ENCODE measurements at regions not wholly inside any gene's neighbourhood (a gene's known extent, or its start where the extent isn't known, plus 50 kb on each side); places are given as distances from the start of the nearest gene placed in this dataset.

DNA sequence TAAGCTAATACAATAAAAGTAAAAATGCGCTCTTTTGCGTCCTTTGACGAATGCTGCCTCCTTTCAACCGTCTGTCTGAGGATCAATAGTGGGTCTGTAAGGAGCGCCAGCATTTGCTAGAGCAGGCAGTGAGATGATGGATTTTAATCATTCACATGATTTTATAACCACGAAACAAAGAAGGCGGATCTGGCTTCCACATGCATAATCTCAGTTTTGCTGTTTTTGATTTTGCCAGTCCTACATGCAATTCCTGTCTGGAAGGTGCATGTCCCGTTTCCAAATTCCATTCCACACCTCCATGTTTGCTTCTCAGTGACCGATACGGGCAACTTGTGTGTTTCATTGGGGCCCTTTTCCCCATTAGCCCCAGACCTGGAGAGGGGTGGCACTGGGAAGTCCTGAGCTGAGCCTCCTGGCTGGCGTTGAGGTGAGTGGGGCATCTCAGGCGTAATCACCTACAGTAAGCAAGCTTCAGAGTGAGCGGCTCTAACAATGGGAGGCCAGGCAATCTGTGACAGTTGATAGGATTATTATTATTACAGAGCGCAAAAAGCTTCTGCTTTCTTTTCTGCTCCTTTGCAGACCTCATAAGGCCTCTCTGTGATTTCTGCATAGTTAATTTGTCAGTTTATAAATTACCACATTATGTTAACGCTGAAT lies 405.4 kb downstream of the ZSWIM6 start:
- Histone ChIP-seq H3K4me3 (ENCODE audit: extremely low read depth, insufficient read depth, low read length, poor library complexity, severe bottlenecking) (no peak overlapping the region), H3K4me1 (ENCODE audit: control insufficient read depth, insufficient read depth, low read length, poor library complexity, severe bottlenecking) (peaks cover 3% of the 10 kb centered on the region), H3K36me3 (ENCODE audit: control insufficient read depth, insufficient read depth, low read length) (no peaks in the 10 kb centered on the region), H3K9me3 (ENCODE audit: control insufficient read depth, low read length) (no peaks in the 10 kb centered on the region), H3K27ac (ENCODE audit: low read depth, low read length, severe bottlenecking) (no peak overlapping the region)
- WGBS, 2 experiments (ENCODE audit: insufficient coverage in 2 of 2), result 94 to 99% methylated on average over 9 to 12 of the region's 15 CpGs

DNA sequence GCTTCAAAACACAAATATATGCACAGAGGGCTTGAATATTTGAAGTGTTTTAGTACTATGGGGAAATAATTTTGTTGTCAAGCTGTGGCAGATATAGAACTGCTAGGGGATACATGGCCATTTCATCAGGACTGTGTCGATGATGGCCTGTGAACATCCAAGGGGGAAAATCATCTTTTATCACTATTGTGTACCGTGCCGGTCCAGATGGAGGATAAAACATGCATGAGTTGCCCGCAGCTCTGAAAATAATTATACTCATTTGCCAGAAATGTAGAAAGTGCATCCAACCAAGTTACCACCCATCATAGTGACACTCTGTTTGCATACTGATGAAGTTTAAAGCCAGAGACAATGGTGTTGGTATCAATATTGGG lies 405.9 kb downstream of the ZSWIM6 start:
- Histone ChIP-seq H3K27ac (ENCODE audit: low read depth, low read length, severe bottlenecking) (no peak overlapping the region), H3K4me3 (ENCODE audit: extremely low read depth, insufficient read depth, low read length, poor library complexity, severe bottlenecking) (no peak overlapping the region), H3K4me1 (ENCODE audit: control insufficient read depth, insufficient read depth, low read length, poor library complexity, severe bottlenecking) (peaks cover 3% of the 10 kb centered on the region), H3K9me3 (ENCODE audit: control insufficient read depth, low read length) (no peaks in the 10 kb centered on the region), H3K36me3 (ENCODE audit: control insufficient read depth, insufficient read depth, low read length) (no peaks in the 10 kb centered on the region)
- 100% methylated on average over 1 of the region's 4 CpGs for WGBS, 2 experiments (ENCODE audit: insufficient coverage in 2 of 2)

DNA sequence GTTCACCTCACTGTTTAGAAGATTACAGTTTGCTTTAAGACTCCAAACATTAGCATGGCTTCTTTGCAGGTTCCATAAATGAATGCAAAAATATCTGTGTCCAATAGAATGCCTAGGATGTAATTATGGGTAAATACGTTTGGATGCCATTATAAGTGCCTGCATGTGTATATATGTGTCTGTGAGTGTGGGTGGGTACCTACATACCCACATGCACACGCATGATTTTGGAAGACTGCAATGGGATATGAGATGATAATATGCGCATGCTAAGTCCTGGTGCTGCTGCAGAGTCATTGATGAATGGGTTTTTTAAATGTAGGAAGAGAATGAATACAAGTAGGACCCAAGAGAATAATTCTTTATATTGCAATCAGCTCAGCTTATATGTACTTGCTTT lies 406.4 kb downstream of the ZSWIM6 start:
- Histone ChIP-seq H3K4me1 (ENCODE audit: control insufficient read depth, insufficient read depth, low read length, poor library complexity, severe bottlenecking) (peaks cover 3% of the 10 kb centered on the region), H3K4me3 (ENCODE audit: extremely low read depth, insufficient read depth, low read length, poor library complexity, severe bottlenecking) (no peak overlapping the region), H3K9me3 (ENCODE audit: control insufficient read depth, low read length) (no peaks in the 10 kb centered on the region), H3K36me3 (ENCODE audit: control insufficient read depth, insufficient read depth, low read length) (no peaks in the 10 kb centered on the region), H3K27ac (ENCODE audit: low read depth, low read length, severe bottlenecking) (no peak overlapping the region)
- 87 to 92% methylated on average over 2 to 3 of the region's 3 CpGs for WGBS, 2 experiments (ENCODE audit: insufficient coverage in 2 of 2)

DNA sequence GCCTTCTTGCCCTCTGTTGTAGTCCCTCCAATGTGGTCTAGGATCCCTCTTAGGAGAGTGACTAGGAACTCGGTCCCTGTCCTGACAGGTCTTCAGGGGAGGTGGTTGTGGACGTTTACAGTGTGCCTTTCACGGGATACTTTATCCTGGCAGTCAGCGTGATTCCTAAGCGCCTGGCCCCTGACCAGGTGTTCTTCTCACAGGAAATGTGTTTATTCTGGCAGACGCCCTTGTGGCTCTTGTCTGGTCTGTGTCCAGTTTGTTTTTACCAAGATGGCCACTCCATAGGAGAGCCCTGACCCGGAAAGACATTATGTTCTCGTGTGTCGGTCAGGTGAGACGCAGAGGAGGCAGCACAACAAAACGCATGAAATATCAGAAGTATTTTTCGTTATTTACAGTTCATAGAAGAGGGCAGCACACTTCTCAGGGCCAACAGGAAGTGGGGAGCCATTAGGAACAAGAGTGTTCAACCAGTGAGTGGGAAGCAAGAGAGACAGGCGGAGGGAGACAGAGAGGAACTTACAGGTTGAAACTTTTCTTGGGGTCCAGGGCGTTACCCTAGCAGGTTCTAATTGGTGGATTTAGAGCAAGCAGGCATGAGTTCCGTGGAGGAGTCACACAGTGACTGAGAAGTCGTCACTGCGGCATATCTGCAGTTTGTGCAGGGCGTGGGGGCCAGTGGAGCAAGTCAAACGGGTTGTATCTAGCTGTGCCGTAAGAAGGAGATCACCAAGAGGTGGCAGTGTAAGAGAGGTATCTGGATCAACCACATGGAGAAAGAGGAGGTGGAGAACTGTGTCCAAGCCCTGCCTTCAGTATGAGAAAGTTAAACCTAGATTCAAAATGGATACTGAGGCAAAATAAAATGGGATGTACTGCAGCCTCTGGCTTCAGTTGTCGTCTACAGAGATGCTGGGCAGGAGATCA lies 412.9 kb downstream of the ZSWIM6 start:
- 88 to 91% methylated on average over 19 to 21 of the region's 21 CpGs for WGBS, 2 experiments (ENCODE audit: insufficient coverage in 2 of 2)
- H3K4me1 ChIP-seq (ENCODE audit: control insufficient read depth, insufficient read depth, low read length, poor library complexity, severe bottlenecking), result no peaks in the 10 kb centered on the region
- H3K36me3 ChIP-seq (ENCODE audit: control insufficient read depth, insufficient read depth, low read length), result no peaks in the 10 kb centered on the region
- no peak overlapping the region for H3K4me3 ChIP-seq (ENCODE audit: extremely low read depth, insufficient read depth, low read length, poor library complexity, severe bottlenecking)
- H3K9me3 ChIP-seq (ENCODE audit: control insufficient read depth, low read length), result no peaks in the 10 kb centered on the region
- H3K27ac ChIP-seq (ENCODE audit: low read depth, low read length, severe bottlenecking), result no peak overlapping the region

DNA sequence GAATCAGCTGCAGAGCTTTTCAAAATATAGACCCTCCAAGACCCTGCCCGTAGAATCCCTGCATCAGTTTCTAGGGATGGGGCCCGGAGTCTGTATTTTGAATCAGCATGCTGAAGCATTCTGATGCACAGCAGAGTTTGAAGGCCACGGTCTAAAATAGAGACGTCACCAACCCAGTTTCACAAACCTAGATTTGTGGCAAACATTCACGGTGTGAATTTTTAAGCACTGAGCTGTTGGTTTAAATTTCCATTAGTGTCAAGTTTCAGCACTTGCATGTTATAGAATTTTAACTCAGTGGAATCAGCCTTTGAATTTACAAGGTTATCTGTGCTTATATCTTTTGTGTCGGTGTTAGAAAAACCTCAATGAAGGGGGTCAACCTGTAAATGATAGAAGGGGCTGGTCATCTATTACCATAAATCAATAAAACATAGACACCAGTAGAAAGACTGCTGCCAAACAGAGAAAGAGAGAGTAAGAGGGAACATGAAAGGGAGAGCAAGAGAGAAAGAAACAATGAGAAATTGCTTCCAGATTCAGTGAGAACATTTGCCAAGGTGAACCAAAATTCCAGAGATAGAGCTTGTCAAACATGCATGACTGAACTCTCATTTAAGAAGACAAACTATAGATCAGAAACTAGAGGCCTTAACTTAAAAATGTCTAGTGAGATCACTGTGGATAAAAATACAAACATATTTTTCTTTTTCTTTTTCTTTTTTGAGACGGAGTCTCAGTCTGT lies 414.9 kb downstream of the ZSWIM6 start:
- no peaks in the 10 kb centered on the region for H3K36me3 ChIP-seq (ENCODE audit: control insufficient read depth, insufficient read depth, low read length)
- no peak overlapping the region for H3K27ac ChIP-seq (ENCODE audit: low read depth, low read length, severe bottlenecking)
- no peak overlapping the region for H3K4me3 ChIP-seq (ENCODE audit: extremely low read depth, insufficient read depth, low read length, poor library complexity, severe bottlenecking)
- WGBS, 2 experiments (ENCODE audit: insufficient coverage in 2 of 2), result 91 to 95% methylated on average over 4 to 5 of the region's 7 CpGs
- no peaks in the 10 kb centered on the region for H3K4me1 ChIP-seq (ENCODE audit: control insufficient read depth, insufficient read depth, low read length, poor library complexity, severe bottlenecking)
- H3K9me3 ChIP-seq (ENCODE audit: control insufficient read depth, low read length), result no peaks in the 10 kb centered on the region

DNA sequence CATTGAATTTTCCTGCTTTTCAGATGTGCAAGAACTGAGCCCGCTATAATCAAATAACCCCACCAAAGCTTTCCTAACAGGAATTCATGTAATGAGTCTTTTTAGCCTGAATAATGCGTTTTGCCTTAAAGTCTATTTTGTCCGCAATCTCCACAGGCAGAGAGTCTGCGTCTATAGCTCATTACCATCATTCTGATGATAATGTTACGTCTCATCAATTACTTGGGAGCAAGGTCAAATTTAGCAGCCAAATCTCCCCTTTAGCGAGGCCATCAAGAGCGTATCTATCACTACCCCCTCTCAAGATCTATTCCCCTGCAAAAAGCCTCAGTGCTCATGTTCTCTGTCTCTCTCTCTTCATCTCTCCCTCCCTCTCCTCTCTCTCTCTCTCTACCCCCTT lies 416.1 kb downstream of the ZSWIM6 start:
- 96 to 97% methylated on average over 7 of the region's 7 CpGs for WGBS, 2 experiments (ENCODE audit: insufficient coverage in 2 of 2)

DNA sequence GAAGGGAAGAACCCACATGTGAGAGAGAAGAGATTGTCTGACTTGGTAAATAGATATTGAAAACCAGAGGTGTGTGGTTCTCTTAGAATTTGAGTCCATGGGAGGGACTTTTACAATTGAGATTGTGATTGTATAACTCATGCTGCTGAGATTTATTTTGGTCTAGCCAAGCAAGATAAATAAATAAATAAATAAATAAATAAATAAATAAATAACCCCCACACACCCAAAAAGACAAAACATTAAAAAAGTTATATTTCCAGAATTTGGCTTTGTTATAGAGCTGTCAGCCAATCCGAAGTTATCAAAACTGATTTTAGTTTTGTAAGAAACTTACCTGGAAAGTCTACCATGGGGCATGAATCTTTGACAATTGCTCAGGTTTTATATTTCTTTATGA lies 416.6 kb downstream of the ZSWIM6 start:
- no peaks in the 10 kb centered on the region for H3K36me3 ChIP-seq (ENCODE audit: control insufficient read depth, insufficient read depth, low read length)
- H3K4me1 ChIP-seq (ENCODE audit: control insufficient read depth, insufficient read depth, low read length, poor library complexity, severe bottlenecking), result no peaks in the 10 kb centered on the region
- H3K4me3 ChIP-seq (ENCODE audit: extremely low read depth, insufficient read depth, low read length, poor library complexity, severe bottlenecking), result no peak overlapping the region
- no CpG with 5 or more reads among the region's 1 CpG for WGBS, 2 experiments (ENCODE audit: insufficient coverage in 2 of 2)
- H3K9me3 ChIP-seq (ENCODE audit: control insufficient read depth, low read length), result no peaks in the 10 kb centered on the region
- H3K27ac ChIP-seq (ENCODE audit: low read depth, low read length, severe bottlenecking), result no peak overlapping the region

More for the DNA sequence above, 416.1 kb downstream of the ZSWIM6 start:
- Histone ChIP-seq H3K4me3 (ENCODE audit: extremely low read depth, insufficient read depth, low read length, poor library complexity, severe bottlenecking) (no peak overlapping the region), H3K9me3 (ENCODE audit: control insufficient read depth, low read length) (no peaks in the 10 kb centered on the region), H3K27ac (ENCODE audit: low read depth, low read length, severe bottlenecking) (no peak overlapping the region), H3K36me3 (ENCODE audit: control insufficient read depth, insufficient read depth, low read length) (no peaks in the 10 kb centered on the region), H3K4me1 (ENCODE audit: control insufficient read depth, insufficient read depth, low read length, poor library complexity, severe bottlenecking) (no peaks in the 10 kb centered on the region)

DNA sequence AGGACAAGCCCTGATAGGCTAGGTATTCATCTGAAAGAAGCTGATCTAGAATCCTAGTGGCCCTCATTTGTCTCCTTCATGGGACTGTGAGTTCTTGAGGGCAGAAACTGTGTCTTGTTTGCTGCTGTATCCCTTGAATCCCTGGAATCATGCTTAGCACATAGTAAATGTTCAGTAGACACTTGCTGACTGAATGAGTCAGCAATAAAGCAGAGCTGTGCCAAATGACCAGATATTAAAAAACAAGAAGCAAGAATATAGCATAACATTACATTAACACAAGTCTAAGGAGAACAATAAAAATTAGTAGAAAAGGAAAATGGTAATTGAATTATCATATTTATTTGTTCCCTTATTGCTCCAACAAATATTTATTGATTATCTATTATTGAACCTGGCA lies 420.5 kb downstream of the ZSWIM6 start:
- no peaks in the 10 kb centered on the region for H3K4me1 ChIP-seq (ENCODE audit: control insufficient read depth, insufficient read depth, low read length, poor library complexity, severe bottlenecking)
- no peak overlapping the region for H3K4me3 ChIP-seq (ENCODE audit: extremely low read depth, insufficient read depth, low read length, poor library complexity, severe bottlenecking)
- no peaks in the 10 kb centered on the region for H3K36me3 ChIP-seq (ENCODE audit: control insufficient read depth, insufficient read depth, low read length)
- H3K9me3 ChIP-seq (ENCODE audit: control insufficient read depth, low read length), result no peaks in the 10 kb centered on the region
- no peak overlapping the region for H3K27ac ChIP-seq (ENCODE audit: low read depth, low read length, severe bottlenecking)

DNA sequence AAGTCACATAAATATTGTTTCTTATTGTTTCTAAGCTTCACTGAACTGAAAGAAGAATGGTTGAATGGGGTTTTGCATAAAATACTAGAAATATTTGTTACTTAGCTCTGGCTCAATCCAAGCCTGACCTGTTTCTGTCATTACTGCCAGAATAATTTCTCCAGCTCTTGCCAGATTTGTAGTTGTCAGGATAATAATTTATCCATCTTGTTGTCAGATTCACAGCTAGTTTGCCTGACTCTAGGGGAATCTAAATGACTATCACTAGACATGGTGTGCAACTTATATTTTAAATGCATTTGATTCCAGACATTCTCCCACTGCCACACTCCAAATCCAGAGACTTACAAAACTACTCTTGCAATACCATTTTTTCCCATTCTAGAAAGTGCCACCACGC lies 422.7 kb downstream of the ZSWIM6 start:
- no peak overlapping the region for H3K27ac ChIP-seq (ENCODE audit: low read depth, low read length, severe bottlenecking)
- 80 to 82% methylated on average over 1 of the region's 1 CpG for WGBS, 2 experiments (ENCODE audit: insufficient coverage in 2 of 2)

DNA sequence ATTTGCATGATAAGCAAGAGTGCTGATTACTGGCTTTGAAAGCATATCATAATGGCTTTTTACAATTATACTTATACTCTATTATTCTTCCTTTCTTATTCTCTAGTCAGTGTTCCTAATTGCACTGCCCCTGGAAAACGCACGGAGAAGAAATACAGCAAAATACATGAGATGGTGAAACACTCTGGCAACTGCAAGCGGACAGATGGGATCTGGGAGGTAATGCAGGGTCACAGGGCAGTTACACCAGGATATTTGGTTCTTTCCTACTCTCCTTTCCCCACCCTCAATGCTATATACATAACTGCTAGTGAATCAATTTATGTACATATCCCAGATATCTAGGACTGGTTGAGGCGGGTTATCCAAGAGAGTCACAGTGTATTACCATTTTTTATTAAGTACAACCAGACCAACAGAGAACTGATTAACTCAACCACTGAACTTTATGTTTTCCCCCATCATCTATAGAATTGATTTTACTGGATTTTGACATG lies 423.7 kb downstream of the ZSWIM6 start:
- H3K27ac ChIP-seq (ENCODE audit: low read depth, low read length, severe bottlenecking), result no peak overlapping the region
- no peaks in the 10 kb centered on the region for H3K9me3 ChIP-seq (ENCODE audit: control insufficient read depth, low read length)
- 94% methylated on average over 3 of the region's 4 CpGs; no CpG with 5 or more reads in 1 of the 2 experiments for WGBS, 2 experiments (ENCODE audit: insufficient coverage in 2 of 2)
- no peaks in the 10 kb centered on the region for H3K36me3 ChIP-seq (ENCODE audit: control insufficient read depth, insufficient read depth, low read length)
- no peak overlapping the region for H3K4me3 ChIP-seq (ENCODE audit: extremely low read depth, insufficient read depth, low read length, poor library complexity, severe bottlenecking)
- H3K4me1 ChIP-seq (ENCODE audit: control insufficient read depth, insufficient read depth, low read length, poor library complexity, severe bottlenecking), result no peaks in the 10 kb centered on the region

More for the DNA sequence above, 422.7 kb downstream of the ZSWIM6 start:
- Histone ChIP-seq H3K4me1 (ENCODE audit: control insufficient read depth, insufficient read depth, low read length, poor library complexity, severe bottlenecking) (no peaks in the 10 kb centered on the region), H3K4me3 (ENCODE audit: extremely low read depth, insufficient read depth, low read length, poor library complexity, severe bottlenecking) (no peak overlapping the region), H3K36me3 (ENCODE audit: control insufficient read depth, insufficient read depth, low read length) (no peaks in the 10 kb centered on the region), H3K9me3 (ENCODE audit: control insufficient read depth, low read length) (no peaks in the 10 kb centered on the region)

All from mesodermal cell (in vitro differentiated cells).